Stimulated activated CD4-positive, alpha-beta T cell treated with anti-CD3 and anti-CD28 coated beads, TNF-alpha, amount 100 ng/mL, for 48 hours (primary cell): ENCODE measurements at regions not wholly inside any gene's neighbourhood (a gene's known extent, or its start where the extent isn't known, plus 50 kb on each side); places are given as distances from the start of the nearest gene placed in this dataset.

Experiments
- DNase-seq, 3 donors: peaks; one replicate each; pipeline ENCODE4 v3.0.0-alpha.2; 2020; ENCODE audit warnings: low read depth in 3 of 3

DNA sequence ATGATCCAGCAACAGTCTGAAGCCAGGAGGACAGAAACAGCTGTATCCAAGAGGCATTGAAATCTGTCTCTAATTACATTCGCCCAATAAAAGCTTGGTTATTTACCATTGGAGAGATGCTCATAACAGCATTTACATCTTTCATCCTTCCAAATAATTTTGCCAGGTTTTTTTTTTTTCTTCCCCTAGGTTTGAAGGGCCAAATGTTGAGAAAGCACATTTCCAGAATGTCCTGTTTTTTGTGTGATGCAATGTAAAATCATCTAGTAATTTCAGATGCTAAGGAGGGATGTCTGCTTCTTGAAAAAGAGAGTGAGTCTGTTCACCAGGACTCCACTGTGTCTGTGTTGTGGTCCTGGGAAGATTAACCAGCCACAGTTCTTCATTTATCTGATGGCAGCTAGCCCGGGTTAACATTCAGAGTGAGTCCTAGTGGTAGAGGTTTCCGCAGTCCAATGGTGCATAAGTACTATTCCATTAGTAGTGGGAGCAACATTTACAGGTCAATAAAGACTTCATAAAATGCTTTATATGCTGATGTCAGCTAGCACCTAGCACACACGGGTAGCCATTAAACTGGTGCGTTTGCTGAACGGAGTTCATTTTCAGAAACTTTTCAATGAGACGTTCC, 406.8 kb downstream of the STIM2 start:
- no peak for DNase-seq

DNA sequence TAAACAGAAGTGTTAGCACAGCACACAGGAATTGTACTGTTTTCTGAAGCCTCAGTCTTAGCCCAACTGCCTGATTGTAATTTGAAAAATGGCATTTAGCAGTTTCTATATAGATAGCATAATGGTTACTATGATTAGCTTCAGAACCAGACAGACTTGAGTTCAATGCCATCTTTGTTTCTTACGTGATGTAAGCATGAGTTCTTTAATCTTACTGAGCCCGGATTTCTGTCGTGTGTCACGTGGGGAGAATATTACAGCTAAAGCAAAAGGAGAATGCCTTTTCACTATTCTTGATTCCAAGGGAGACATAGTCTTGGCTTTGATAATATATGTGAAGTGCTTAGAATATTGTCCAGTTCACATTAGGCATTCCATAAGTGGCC, 407.3 kb downstream of the STIM2 start:
- no peak for DNase-seq

DNA sequence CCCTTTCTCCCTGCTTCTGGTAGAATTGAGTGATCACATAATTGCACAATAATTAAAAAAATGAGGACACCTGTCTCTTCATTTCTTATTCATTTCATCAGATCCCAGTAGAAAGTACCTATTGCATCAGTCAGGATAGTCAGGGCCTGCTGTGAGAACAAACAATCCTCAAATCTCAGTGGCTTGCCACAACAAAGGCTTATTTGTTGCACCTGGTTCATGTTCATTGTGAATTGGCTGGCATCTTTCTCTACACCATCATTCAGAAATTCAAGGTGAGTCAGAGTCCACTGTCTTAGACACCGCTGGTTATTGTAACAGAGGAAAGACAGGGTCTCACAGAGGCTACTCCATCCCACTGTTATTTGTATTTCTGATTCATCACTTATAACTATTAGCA, 409.8 kb downstream of the STIM2 start:
- no peak for DNase-seq

DNA sequence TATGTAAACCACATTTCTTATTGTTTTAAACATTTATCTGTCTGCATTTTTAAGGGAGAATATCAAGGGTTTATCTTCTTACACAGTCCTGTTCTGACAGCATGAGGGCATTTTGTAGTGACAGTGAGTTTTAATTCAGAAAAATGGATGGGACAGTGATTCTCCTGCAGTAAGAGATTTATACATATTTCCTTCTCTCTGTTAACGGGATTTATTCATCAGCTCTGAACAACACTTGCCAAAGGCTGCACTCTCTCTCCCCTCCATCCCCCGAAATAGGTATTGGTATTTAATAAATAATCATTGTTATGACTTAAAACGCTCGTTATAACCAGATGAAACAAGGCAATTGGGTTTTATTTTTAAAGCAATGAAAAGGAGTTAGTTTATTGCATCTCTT, 410.9 kb downstream of the STIM2 start:
- no peak for DNase-seq

DNA sequence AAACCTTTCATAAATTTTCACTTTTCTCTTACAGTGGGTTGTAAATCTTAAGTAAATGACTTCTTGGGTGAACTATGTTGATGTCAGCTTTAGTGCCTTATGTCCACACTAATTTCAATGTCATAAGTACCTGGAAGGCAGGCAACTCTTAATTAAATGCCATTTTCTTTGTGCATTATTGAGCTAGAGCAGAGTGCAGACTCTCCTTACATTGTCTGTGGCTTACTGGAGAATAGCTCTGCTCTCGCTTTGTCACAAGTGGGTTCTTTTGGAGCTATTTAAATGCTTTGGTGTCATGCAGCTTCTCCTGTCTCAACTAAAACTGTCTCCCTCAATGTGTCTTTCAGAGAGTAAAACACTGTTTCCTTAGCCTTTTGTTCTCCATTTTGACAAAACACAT, 411.6 kb downstream of the STIM2 start:
- DNase-seq, result no peak

DNA sequence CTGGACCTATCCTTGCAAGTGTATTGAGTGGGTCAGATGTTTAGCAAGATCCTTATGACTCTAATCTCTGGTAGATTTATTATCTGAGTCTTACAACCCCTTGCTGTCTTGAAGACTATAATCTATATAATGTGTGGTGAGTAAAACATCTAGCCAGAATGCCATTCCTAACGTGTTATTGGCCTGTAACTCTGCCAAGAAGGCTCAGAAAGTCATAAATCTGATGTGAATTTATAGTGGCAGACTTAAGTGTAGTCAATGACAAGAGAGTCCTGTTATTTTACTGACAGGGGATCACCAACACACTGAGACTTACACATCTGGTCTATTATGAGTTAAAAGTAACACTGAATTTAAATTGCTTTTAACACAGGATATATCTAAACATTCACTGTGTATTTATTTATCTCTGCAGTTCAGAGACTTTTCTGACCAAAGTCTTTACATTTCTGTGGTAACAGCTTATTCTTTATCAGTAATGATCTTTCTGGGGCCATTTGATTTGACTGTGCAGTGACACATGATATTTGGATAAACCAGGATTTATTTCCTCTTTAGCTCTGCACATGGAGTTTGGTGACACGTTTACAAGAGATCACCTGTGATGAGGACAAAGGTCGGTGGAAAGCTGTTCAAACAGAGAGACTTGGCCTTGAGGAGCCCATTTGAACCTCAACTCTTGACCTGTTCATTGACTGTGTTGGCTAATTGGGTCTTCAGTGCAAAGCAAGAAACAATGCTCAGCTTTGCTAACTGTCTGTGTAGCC, 415.8 kb downstream of the STIM2 start:
- DNase-seq, result no peak

DNA sequence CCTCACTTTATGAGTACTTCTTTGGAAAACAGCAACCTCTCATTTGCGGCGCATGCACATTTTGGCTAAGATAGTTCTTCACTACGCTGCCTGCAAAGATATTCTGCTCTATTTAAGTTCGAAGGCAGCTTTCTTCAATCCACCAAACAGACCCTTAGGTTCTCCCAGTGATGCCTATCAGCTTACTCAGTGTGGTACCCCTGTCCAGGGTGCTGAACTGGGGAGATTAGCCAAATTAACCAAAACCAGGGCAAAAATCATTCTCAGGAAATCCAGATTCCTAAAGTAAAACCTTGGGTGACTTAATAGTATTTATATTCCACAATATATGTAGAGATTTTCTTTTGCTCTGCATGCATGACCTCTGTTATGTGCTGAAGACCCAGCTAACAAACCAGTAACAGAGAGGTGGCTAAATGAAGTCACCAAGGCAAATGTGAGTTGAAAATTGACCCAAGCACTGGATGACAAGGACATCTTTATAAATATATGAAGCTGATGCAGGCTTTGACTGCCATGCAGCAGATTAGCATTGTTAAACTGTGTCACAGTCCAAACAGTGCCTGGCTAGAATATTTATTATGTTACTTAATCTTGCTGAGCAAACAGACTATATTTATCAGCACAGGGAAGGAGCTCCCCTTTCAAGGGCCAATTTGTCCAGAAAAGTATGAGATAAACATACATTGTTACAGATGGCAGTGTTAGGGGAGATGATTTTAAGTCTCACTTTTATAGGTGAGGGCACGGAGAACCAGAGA, 418.2 kb downstream of the STIM2 start:
- DNase-seq, result no peak

DNA sequence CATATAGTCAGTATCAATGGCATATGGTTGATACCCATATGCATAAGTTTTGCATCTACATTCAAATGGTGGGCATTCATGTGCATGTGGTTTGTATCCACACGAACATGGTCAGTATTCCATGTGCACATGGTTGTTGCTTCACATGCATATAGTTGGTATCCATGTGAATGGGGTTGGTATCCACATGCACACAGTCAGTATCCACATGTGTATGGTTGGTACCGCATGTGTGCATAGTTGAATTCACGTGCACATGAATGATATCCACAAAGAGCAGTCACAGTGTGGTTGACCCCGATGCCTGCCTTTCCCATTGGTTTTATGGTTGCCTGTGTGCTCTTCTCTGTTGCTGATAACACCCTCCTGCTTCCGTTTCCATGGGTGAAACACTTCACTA, 427.9 kb downstream of the STIM2 start:
- DNase-seq, result no peak

DNA sequence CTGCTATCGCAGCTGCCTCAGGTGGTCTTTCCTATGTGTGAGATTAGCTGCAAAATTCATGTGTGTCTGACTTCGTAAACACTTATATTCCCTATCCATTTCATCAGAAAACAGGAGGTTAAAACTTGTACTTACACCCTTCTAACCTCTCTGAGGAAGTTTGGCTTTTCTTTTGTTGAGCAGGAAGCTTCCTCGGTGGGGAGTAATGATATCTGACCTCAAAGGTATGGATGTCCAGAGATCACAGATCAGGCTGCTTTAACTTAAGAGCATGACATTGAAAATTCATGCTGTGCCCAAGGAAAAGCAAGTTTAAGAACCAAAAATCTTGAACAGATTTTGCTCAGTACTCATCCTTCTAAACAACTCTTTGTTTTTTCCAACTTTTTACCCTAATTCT, 429.1 kb downstream of the STIM2 start:
- no peak for DNase-seq

DNA sequence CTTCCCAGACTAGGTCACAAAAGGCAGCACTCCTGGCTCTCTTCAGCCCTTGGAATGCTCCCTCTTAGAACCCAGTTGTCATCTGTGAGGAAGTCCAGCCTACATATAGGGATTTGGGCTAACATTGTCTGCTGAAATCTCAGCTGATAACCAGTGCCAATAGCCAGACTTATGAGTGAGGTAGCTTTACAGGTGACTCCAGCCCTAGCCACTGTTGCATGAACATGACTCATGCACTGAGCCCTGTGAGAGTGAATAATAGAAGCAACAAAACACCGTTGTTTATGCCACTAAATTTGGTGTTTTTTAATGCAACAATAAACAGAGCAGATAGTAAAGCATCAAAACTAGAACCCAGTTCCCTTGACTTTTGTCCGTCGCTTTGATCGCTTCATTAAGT, 433.2 kb downstream of the STIM2 start:
- no peak for DNase-seq

DNA sequence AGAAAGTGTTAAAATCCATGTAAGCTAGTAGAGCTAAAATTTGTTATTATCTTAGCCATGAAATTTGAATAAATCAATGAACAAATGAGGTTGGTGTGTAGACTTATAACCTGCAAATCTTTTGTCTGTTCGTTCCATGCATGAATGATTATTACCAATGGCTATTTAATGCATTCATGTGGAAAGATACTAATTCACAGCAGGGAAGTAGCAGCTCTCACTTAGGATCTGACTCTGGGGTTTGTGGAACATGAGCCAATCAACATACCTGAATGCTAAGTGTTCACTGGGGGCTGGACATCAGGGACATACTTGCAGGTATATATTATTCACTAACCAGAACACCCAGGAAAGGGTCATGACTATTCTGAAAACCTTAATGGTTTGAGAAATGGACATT, 444.1 kb downstream of the STIM2 start:
- no peak for DNase-seq

DNA sequence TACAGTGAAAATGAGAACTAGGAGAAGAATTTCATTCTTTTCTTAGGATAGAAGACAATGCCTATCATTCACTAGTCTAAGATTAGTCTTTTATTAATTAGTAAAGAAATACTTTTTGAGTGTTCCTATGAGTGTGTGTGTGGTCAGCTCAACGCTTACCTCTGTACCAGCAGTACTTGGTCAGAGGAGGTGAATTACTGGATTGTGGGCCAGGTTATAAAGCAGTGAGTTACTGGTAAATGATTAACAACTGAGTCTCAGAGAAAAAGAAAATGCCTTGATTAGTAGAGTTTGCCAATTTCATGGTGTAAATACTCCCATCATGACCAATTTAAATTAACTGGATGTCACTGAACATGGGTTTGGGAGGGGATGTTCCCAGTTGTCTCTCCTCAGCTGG, 444.6 kb downstream of the STIM2 start:
- no peak for DNase-seq

DNA sequence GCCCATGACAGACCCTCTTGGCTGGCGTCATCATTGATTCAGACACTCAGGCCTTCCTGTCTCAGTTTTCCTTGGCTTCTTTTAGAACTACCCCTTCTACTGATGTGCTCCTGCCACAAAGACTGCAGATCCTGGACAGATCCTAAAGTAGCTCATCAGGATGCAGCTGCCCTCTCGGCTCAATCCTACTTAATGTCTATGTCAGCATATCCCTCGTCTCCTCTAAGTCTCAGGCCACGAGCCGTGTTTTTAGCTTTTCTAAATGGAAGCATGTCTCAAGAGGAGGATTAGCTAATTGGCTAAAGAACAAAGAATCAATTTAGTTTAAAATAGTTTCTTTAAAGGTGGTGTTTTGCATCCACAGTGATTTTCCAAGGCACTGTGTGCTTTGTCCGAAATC, 447.7 kb downstream of the STIM2 start:
- no peak for DNase-seq

DNA sequence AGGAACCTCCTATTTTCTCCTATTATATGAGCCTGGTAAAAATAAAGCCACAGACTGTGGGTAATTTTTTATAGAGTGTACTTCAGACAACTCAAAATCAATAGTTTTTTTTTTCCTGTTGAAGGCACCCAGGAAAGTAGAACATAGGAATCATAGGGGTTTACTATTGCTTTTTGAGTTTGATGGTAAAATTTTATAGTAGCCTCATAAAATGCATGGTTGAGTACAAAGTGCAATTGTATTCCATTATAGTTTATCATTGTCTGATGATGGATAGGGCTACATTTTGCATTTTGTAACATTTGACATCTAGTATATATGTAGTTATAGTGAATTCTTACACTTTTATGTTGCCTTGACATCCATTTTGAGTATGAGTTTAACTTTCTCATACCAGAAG, 455.0 kb downstream of the STIM2 start:
- no peak for DNase-seq

DNA sequence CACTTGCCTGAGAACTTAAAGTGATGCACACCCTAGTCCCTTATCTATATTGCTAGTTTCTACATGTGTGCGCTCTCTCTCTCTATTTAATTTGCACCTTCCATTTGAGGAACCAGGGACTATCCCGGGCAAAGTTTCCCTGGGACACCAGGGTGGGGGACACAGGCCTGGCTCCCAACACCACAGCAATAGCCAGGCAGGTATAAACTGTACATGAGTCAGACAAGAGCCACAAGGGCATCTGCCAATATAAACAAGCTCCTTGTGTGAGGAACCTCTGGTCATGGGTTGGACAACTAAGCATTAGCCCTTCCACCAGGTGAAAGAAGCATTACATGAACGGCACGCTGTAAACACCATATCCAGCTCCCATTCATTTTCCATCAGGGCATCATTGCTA, 455.5 kb downstream of the STIM2 start:
- DNase-seq, result no peak

DNA sequence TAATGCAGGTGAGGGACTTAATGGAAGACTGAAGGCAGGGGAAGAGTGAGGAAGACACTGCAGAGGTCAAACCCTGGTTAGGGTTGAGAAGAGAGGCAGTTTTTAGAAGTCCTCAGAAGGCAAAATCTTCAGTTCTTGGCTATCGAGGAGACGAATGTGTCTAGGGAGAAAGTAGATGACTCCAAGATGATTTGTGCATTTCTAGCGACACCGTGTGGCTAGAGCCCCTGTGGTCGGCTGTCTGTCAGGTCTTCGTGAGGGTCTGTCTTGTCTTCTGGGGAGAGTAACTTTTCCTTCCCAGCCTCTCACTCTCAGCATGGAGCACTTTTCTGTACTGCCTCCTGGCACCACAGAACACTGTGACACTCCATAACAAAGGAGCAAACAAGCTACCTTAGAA, 458.1 kb downstream of the STIM2 start:
- no peak for DNase-seq

DNA sequence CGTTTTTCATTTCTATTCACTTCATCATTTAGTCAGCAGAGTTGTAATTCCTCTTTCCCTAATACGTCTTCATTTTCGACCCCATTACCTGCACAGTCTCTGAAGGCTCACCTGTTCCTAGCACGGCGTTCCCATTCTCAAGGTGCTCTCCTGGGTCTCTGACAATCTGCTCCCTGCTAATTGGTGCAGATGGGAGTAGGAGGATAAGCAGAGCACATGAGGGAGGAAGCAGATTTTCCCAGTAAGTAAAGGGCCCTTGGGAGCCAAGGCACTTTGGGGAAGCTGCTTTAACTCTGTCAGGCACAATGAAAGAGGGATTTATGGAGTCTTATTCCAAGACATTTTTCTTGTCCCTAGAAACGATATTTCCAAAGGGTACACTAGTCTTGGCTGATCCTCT, 466.4 kb downstream of the STIM2 start:
- DNase-seq, result no peak

DNA sequence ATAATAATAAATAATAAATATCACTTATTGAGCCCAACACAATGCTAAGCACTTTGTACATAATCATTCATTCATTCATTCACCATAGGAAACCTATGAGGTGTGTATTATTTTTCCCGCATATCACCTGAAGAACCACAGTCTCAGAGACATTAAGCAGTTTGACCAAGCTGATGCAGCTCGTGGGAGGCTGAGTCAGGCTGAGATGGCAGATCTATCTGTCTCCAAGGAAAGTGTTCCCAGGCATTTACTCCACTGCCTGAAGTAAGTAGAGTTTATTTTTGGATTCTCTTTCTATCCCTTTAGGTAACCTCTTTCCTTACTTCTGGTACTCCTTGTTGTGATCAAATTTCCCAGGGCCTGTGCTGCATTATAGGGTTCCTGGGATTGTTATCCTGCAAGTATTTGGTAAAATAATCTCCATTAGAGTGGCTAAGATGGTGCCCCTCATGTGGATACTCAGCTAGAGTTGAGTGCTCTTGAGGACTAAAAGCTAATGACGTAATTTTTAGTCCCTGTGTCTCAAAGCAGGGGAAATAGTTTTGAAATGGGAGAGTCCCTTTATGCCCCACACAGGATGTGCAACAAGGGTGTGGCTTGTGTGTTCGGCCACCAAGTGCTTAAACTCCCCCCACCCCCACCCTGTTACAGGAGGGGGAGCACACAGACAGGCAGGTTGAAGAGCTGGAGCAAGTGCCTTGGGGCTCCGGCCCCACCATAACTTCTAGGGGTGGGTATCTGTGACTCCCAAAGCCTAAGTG, 467.0 kb downstream of the STIM2 start:
- no peak for DNase-seq

DNA sequence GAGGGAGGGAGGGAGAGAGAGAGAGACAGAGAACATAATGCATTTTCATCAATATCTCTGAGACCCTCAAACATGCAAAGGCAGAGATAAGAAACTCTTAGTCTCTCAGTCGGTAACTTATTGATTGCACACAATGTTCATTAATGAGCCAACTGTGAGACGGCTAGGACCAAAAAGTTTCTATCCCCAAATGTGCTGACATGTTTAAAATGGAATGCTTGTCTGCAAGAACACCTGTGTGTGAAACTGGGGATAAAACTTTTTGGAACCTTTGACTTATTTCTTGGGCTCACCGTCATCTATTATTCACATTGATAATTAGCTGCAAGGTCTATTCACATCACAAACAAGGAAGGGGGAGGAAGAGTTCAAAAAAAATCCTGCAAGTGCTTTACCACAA, 477.9 kb downstream of the STIM2 start:
- no peak for DNase-seq

DNA sequence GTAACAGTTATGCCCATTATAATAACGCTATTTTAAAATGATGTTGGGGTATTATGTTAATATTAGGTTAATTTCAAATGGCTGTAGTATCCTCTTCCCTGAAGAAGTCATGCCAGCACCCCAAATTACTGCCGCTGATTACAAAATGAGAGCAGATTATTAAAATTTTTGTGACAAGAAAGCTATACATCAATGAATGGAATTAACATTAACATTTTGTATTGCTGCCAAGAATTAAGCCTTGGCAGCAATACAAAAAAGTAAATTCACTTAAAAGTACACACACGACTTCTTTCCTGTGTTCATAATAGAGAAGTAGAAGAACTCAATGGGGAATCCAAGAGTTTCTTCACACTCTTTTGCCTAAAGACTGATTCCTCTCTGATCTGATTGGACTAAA, 482.8 kb downstream of the STIM2 start:
- DNase-seq, result no peak

DNA sequence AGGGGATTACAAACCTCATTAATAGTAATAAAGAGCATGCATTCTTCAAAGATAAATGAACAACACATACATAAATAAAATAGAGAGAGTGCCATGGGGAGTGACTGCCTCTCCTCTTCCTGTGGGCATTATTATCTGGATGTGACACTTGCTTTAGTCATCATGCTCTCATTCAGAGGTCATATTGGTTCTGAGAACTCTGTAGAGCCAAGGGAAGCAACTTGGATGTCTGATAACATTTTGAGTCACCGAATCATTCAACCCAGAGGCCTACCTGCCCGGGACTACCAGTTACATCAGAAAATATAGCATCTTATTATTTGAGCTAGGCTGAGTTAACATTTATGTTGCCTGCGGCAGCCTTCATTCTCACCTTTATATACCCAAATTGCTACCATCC, 489.5 kb downstream of the STIM2 start:
- DNase-seq, result no peak

DNA sequence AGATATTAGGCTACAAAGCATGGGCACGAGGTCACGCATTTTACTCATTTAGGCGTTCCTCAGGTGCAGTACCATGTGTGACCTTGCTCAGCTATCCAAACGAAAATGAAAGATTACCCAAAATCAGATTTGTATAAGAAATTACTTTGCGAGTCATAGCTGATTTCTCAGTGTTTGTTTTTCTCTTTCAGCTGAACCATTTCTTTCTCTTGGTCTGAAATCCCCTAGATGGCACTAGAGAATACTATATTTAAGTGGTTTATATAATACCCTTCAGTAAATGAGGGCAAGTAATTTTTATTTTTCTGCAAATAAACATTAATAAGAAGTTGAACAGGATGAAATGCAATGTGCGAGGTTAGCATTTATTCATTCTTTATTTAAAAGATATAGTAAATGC, 496.6 kb downstream of the STIM2 start:
- no peak for DNase-seq
